ENCODE measurements at regions not wholly inside any gene's neighbourhood (a gene's known extent, or its start where the extent isn't known, plus 50 kb on each side); places are given as distances from the start of the nearest gene placed in this dataset.

- no peak for TF ChIP-seq SUZ12 (IDR thresholded peaks at IDR 0.05; ENCODE audit: extremely low read depth, insufficient read depth, insufficient read length)
- TF ChIP-seq ZNF274 (IDR thresholded peaks at IDR 0.05; ENCODE audit: low read depth, low read length) = no peak
- TF ChIP-seq YY1 (IDR thresholded peaks at IDR 0.05; ENCODE audit: insufficient read depth, insufficient read length) = no peak
Measured at GRCh38 chr12:87201598-87201997, 827.6 kb downstream of the C12orf50 start.
